Esophagus muscularis mucosa (tissue), 4 donors: ENCODE measurements at regions not wholly inside any gene's neighbourhood (a gene's known extent, or its start where the extent isn't known, plus 50 kb on each side); places are given as distances from the start of the nearest gene placed in this dataset.
"Not testable (repeated sequence)": the region's sequence is repeated elsewhere in the genome, so short reads cannot be mapped to it uniquely, and the experiment has no call there.

Experiments used
- DNase-seq: peaks from one replicate; pipeline ENCODE4 v3.0.0-alpha.2; 2017; ENCODE audit errors: extremely low spot score
- H3K27ac ChIP-seq, 4 donors: fragments of 200-600 bp; sonication (generic); replicated peaks in 1 of 4; 1 replicate in 3 of 4; 2 replicates in 1 of 4; pipeline ENCODE4 v1.5.1; 2016 to 2019; ENCODE audit warnings: mild to moderate bottlenecking in 1 of 4
- H3K27me3 ChIP-seq, 4 donors: fragments of 200-600 bp; sonication (generic); one replicate each; pipeline versions ENCODE4 v1.5.1 to v1.6.0; 2016 to 2019
- H3K36me3 ChIP-seq, 4 donors: fragments of 200-600 bp; sonication (generic); one replicate each; pipeline ENCODE4 v1.5.1; 2016 to 2019
- H3K4me1 ChIP-seq, 4 donors: fragments of 200-600 bp; sonication (generic); one replicate each; pipeline ENCODE4 v1.5.1; 2016 to 2019
- H3K4me3 ChIP-seq, 4 donors: fragments of 200-600 bp; sonication (generic); 1 replicate in 2 of 4; 2 replicates in 2 of 4; pipeline ENCODE4 v1.5.1; 2016 to 2019; ENCODE audit warnings: mild to moderate bottlenecking in 4 of 4, moderate library complexity in 1 of 4
- H3K9me3 ChIP-seq, 4 donors: fragments of 200-600 bp; sonication (generic); 1 replicate in 3 of 4; 2 replicates in 1 of 4; pipeline ENCODE4 v1.5.1; 2016 to 2019
- CTCF ChIP-seq, 3 experiments: fragments of 200-600 bp in 2 of 3; fragments of 450-650 bp in 1 of 3; sonication (generic) in 2 of 3; IDR thresholded peaks; one replicate each; pipeline ENCODE4 v1.5.1; 2017 to 2019; ENCODE audit warnings: antibody characterized with exemption in 3 of 3, mild to moderate bottlenecking in 2 of 3, moderate library complexity in 1 of 3
- EP300 ChIP-seq: sonication (generic); formaldehyde crosslinking; IDR thresholded peaks from one replicate; pipeline ENCODE4 v1.6.1; 2017; ENCODE audit warnings: antibody characterized with exemption
- POLR2A ChIP-seq: fragments of 450-650 bp; IDR thresholded peaks from one replicate; pipeline ENCODE4 v1.6.1; 2017; ENCODE audit warnings: antibody characterized with exemption, moderate library complexity, mild to moderate bottlenecking, low read depth
- POLR2AphosphoS5 ChIP-seq, 2 donors: sonication (generic); formaldehyde crosslinking; IDR thresholded peaks; one replicate each; pipeline ENCODE4 v1.6.1; 2017; ENCODE audit warnings: antibody characterized with exemption in 2 of 2
- WGBS: methylation state at CpG from one replicate; pipeline ENCODE4 v1.1.5; 2018; 5-methylcytosine and 5-hydroxymethylcytosine counted together
- intact Hi-C: fragments of 100-400 bp; cut with DNase I; formaldehyde crosslinking; loops from one replicate; pipeline ENCODE4 v1.15.1; 2023

GRCh38 chr2:58594762-58595161 lies 353.6 kb upstream of the FANCL start:
- intact Hi-C loops: no loop called here
- no peak for DNase-seq

GRCh38 chr2:58594175-58594574 lies 353.1 kb upstream of the FANCL start:
- DNase-seq: no peak
- intact Hi-C loops: no loop called here
- no peak for TF ChIP-seq POLR2AphosphoS5 (IDR thresholded peaks at IDR 0.05)

More at GRCh38 chr2:58594762-58595161, 353.6 kb upstream of the FANCL start:
- TF ChIP-seq CTCF (IDR thresholded peaks at IDR 0.05) (no peak), POLR2A (no peak), EP300 (no peak), POLR2AphosphoS5 (IDR thresholded peaks at IDR 0.05) (no peak)
- H3K27me3 ChIP-seq: no peaks in the 10 kb centered on the region
- no peak overlapping the region for H3K4me3 ChIP-seq
- H3K27ac ChIP-seq: no peak overlapping the region
- H3K9me3 ChIP-seq: no peaks in the 10 kb centered on the region
- H3K36me3 ChIP-seq: no peaks in the 10 kb centered on the region
- no peaks in the 10 kb centered on the region for H3K4me1 ChIP-seq

GRCh38 chr2:58586178-58586577 lies 345.1 kb upstream of the FANCL start:
- 95% methylated on average over 5 of the region's 5 CpGs for WGBS
- H3K27me3 ChIP-seq, H3K4me1 ChIP-seq, H3K27ac ChIP-seq, H3K4me3 ChIP-seq, H3K9me3 ChIP-seq, DNase-seq, H3K36me3 ChIP-seq, intact Hi-C loops: not testable (repeated sequence)

More at GRCh38 chr2:58594175-58594574, 353.1 kb upstream of the FANCL start:
- H3K36me3 ChIP-seq: no peaks in the 10 kb centered on the region
- no peak overlapping the region for H3K4me3 ChIP-seq
- no peaks in the 10 kb centered on the region for H3K27me3 ChIP-seq
- no peaks in the 10 kb centered on the region for H3K9me3 ChIP-seq
- no peaks in the 10 kb centered on the region for H3K4me1 ChIP-seq
- no peak overlapping the region for H3K27ac ChIP-seq
- 56% methylated on average over 4 of the region's 4 CpGs for WGBS

GRCh38 chr2:58585233-58585632 lies 344.1 kb upstream of the FANCL start:
- Histone ChIP-seq H3K4me3 (no peak overlapping the region), H3K4me1 (no peaks in the 10 kb centered on the region), H3K9me3 (no peaks in the 10 kb centered on the region), H3K27ac (no peak overlapping the region), H3K27me3 (no peaks in the 10 kb centered on the region), H3K36me3 (no peaks in the 10 kb centered on the region)
- WGBS: 92% methylated on average over 5 of the region's 5 CpGs
- intact Hi-C loops: no loop called here
- no peak for DNase-seq
- no peak for TF ChIP-seq CTCF (IDR thresholded peaks at IDR 0.05)
- no peak for TF ChIP-seq POLR2A
- TF ChIP-seq EP300: no peak
- no peak for TF ChIP-seq POLR2AphosphoS5 (IDR thresholded peaks at IDR 0.05)

- no peaks in the 10 kb centered on the region for H3K36me3 ChIP-seq
- H3K4me3 ChIP-seq: no peak overlapping the region
- intact Hi-C loops: no loop called here
- no peaks in the 10 kb centered on the region for H3K27me3 ChIP-seq
- 85% methylated on average over 4 of the region's 4 CpGs for WGBS
- H3K4me1 ChIP-seq: no peaks in the 10 kb centered on the region
- DNase-seq: no peak
- TF ChIP-seq POLR2AphosphoS5 (IDR thresholded peaks at IDR 0.05) (no peak), CTCF (IDR thresholded peaks at IDR 0.05) (no peak), EP300 (no peak), POLR2A (no peak)
- no peaks in the 10 kb centered on the region for H3K9me3 ChIP-seq
- H3K27ac ChIP-seq: no peak overlapping the region
These were observed 343.5 kb upstream of the FANCL start for GRCh38 chr2:58584606-58585118.

GRCh38 chr2:58578276-58578675 lies 337.2 kb upstream of the FANCL start:
- WGBS: 92% methylated on average over 2 of the region's 2 CpGs
- no peaks in the 10 kb centered on the region for H3K4me1 ChIP-seq
- no peaks in the 10 kb centered on the region for H3K9me3 ChIP-seq
- H3K27ac ChIP-seq: no peak overlapping the region
- TF ChIP-seq EP300 (no peak), CTCF (IDR thresholded peaks at IDR 0.05) (no peak)
- H3K4me3 ChIP-seq: no peak overlapping the region
- no peaks in the 10 kb centered on the region for H3K27me3 ChIP-seq
- H3K36me3 ChIP-seq: no peaks in the 10 kb centered on the region
- no peak for DNase-seq
- intact Hi-C loops: no loop called here
